Central memory CD4-positive, alpha-beta T cell (primary cell): ENCODE measurements at regions not wholly inside any gene's neighbourhood (a gene's known extent, or its start where the extent isn't known, plus 50 kb on each side); places are given as distances from the start of the nearest gene placed in this dataset.

Experiments
- DNase-seq: peaks from one replicate; pipeline ENCODE4 v3.0.0; 2022

DNA sequence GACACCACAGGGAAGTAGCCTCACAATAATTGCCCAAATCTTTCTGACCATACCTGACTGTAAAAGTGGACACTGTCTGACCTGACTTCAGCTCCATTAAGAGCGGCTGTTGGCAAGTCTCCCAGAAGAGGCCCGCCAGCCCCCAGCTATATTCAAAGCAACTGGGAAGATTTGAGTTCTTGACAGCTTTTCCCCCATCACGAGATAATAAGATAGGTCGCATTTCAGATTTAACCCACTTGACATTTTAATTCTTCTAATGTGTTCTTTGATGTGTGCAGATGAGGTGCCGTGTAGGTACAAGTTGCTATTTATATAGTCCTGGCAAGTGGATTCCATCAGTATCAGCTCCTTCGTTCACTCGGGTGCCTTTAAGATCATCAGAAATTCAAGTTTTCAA, 345.7 kb downstream of the DRD1 start:
- DNase-seq: no peak

DNA sequence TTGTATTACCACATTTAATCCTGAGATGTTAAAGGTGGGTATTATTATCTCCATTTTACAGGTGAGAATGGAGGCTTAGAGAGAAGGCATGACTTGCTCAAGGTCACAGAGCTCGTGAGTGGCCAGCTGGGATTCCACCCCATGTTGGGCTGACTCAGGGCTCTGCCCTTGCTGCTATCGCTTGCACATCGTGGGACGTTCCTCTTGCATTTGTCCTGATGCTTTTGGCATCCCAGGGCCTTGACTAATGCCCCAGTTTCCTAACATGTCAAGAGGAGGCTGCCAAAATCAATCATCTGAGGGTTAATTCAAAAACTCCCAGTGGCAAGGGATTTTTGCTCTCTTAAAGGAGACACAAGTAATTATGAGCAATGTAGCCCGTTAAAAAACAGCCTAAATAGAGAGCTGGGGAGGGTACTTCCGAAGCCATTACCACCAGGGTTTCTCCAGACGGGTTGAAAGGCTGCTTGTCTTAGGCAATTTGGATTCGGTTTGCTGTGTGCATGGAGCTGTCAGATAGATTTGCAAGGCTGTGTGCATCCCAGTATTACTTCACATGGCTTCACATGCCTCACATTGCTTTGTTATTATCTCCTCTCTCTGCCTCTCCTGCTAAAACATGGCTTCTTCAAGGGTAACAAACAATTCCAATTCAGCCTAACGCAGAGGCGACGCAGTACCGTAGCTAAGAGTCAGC, 347.4 kb downstream of the DRD1 start:
- DNase-seq: no peak

- no peak for DNase-seq
Observed at GRCh38 chr5:175094461-175094860, 349.5 kb downstream of the DRD1 start.

GRCh38 chr5:175092691-175093090, 351.3 kb downstream of the DRD1 start:
- no peak for DNase-seq

GRCh38 chr5:175088963-175089362, 355.0 kb downstream of the DRD1 start:
- DNase-seq: no peak

- no peak for DNase-seq
Observed at GRCh38 chr5:175082866-175083590, 358.6 kb downstream of the MSX2 start.

DNA sequence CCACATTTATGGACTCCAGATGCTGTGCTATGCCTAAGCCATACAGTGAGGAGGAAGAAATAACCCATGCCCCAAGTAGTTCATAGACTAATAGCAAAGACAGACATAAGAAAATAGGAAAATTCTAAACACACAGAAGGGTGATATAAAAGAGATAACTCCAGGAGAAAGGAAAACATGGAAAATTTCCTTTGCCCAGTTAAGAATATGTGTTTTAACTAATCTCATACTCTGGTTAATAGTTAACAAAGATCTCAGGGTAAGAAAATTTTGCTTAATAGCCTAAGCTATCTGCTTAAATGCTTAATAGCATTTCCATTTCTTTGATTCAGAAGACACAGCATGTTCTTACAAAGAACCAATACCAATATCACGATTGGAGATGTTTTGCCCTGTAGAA, 358.0 kb downstream of the MSX2 start:
- DNase-seq: no peak

DNA sequence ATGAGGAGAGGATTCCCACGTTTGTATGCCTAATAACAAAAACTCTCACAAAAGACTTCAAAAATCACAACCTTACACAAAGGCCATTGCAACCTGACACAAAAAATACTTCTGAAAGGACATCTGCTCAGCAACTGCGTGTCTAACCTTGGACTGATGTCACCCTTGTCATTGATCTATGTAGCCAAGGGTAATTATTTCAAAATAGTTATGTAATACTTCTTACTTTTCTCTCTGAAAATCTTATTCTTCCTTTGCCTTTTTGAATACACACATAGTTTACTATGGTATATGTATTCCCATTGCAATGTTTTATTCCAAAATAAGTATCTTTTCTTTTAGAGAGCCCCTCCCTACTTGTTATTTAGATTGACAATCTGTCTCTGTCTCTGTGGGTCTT, 355.3 kb downstream of the MSX2 start:
- DNase-seq: no peak

- no peak for DNase-seq
Observed at GRCh38 chr5:175070283-175070682, 345.9 kb downstream of the MSX2 start.

DNA sequence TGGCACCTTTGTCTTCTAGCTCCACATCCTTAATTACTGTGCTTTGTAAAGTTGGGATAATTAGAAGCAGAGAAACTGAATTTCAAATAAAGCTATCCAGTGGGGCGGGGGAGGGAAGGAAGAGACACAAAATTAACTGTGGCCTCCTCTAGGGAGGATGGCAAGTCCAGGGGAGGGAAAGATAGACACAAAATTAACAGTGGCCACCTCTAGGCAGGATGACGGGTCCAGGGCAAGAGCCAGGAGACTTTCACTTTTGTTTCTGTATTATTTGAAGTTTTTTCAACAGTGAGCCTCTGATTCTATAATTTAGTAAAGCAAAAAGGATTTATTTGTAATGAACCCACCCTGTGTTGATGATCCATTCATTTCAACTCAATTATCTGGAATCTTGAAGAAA, 335.9 kb downstream of the MSX2 start:
- DNase-seq: no peak

GRCh38 chr5:175059687-175060211, 335.4 kb downstream of the MSX2 start:
- DNase-seq: no peak

DNA sequence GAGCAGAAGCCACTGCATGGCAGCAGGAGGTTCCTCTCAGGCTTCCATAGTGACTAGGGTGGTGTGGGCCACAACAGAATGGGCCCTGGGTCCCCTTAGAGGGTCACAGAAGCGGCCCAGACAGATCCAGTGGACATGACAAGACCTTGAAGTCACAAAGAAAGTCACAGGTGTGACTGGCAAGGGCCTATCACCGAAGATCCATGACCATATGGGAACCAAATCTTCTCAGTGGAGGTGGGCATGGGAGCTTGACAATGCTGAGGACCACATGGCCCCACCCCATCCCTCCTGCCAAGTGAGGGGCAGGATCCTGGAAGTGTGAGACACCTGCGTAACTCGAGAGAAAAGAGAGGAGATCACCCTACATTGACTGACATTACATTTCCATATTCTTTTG, 332.4 kb downstream of the MSX2 start:
- no peak for DNase-seq

DNA sequence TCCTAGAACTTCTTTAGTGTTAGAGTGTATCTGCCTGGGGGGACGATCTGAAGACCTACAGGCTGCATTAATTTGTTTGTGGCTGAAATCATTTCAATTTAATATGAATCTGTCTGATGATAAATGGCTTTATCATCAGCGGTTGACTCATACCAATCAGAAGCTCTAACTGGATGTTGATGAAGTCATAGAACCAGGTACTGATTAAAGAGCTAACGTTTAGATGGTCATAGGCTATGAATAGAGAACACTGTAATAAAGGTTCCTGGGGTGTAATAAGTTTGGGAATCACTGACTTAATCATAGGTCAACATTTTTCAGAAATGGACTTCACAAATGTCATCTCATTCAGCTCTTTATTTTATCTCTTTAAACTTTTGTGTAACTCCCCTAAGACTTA, 329.9 kb downstream of the MSX2 start:
- no peak for DNase-seq

- DNase-seq: no peak
Observed at GRCh38 chr5:175052351-175052750, 328.0 kb downstream of the MSX2 start.

- no peak for DNase-seq
Observed at GRCh38 chr5:175047048-175047447, 322.7 kb downstream of the MSX2 start.

- no peak for DNase-seq
Observed at GRCh38 chr5:175045820-175046219, 321.4 kb downstream of the MSX2 start.

DNA sequence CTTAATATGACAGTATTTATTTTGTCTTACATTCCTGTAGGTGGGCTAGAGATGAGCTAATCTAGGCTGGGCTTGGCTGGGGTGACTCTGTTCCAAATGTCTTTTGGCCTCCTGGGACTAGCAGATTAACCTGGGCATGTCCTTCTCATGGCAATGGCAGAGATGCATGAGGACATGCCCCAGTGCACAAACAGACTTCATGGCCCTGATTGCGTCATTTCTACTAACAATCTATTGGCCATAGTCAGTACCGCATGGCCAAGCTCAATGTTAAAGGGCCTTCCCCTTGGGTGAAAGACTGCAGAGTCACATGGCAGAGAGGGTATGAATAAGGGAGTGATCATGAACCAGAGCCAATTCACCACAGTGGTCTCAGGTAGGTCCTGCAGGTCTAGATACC, 313.4 kb downstream of the MSX2 start:
- DNase-seq: no peak

DNA sequence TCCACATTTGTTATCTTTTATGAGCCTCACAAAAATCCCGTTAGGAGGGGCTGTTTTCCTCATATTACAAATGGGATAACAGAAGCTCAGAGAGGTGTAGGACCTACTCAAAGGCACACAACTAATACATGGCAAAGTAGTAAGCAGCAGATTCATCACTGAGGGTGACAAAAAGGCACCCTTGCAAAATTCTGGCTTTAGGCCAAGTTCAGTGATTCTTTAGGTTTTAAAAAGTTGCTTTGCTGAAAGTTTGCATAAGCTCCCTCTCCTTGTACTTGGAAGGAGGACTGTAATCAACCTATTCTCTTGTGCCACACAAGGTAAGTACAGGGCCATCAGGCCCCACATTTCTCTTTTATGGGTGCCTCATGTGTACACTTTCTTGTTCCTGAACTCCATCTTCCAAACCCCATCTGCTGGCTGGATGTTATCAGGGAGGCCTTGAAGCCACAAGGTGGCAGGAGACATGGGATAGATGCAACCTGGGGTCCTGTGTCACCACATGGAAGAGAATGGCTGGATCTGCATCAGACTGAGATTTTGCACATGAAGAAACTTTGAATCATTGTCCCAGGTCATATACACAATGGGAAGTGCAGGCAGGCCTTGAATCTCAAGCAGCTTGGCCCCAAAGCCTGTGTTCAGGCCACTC, 311.6 kb downstream of the MSX2 start:
- no peak for DNase-seq

DNA sequence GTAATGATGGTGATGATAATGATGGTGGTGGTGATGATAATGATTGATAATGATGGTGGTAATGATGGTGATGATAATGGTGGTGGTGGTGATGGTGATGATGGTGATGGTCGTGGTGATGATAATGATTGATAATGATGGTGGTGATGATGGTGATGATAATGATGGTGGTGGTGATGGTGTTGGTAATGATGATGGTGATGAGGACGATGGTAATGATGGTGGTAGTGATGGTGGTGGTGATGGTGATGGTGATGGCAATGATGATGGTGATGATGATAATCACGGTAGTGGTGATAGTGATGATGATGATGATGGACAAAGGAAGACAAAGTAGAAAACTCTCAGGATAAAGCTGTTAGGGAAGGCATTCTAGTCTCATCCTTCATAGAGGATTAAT, 310.5 kb downstream of the MSX2 start:
- DNase-seq: no peak

DNA sequence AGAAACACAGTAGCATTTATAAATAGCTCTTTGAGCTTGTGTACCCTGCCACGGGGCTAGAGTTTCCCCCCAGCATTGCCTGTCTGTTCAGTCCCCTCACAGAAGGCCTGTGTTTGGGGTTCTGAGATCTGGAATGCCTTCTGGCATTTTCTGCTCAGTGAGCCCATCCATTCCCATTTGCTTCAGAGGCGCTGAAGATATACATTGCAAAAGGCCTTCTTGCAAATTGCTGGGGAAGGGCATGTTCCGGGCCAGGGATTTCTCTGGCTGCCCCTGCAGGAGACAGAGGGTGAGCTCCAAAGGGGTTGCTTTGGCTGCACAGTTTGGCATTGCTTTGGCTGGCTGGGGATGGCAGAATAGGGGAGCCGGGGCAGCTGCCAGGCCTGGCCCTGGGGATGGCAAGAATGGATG, 308.4 kb downstream of the MSX2 start:
- no peak for DNase-seq

DNA sequence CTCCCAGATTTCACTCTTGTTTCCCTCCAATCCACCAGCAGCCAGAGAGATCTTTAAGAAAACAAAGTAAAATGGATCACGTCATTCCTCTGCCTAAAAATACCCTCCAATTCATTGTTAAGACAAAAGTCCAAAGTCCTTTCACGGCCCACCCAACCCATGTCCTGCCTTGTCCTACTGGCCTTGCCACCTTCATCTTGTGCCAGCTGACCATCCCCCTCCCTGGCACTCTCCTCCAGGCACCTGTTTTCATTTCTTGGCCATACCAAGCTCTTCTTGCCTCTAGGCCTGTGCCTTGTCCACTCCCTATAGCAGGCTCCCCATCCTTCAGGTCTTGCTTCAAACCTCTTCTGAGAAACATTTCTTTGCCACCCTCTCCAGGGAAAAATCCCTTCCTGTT, 307.6 kb downstream of the MSX2 start:
- DNase-seq: no peak

DNA sequence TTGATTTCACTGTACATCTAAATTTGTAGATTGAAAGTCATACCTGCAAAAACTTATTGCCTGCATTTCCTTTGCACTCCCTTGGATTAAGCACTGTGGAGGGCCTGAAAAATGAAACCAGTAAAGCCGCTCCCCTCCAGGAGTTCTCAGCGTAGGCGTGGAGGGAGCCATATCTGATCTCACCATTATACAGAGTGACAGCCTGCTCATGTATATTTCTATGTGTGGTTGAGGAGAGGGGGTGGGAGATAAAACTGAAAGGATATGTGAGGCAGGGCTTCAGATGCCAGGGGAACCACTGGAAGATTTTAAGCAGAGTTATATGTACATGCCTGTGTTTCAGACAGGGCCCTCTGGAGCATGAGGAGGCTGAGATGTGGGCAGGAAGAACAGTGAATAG, 303.0 kb downstream of the MSX2 start:
- DNase-seq: no peak

DNA sequence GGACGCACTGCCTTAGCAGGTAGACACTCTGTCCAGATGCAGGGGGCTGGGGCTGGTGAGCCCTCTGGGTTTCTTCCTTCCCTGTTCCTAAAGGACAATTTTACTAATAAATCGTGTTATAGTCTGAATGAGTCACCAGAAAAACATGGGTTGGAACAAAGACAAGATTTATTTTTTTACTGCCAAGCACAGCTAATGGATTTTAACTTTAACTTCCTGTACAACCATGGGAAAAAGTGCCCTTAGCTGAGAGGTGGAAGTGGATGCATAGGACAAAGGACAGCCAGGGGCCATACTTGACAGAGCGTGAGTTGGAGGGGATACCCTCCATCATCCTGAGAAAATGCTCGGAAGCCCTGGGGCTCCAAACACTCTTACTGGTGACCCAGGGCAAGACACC, 300.7 kb downstream of the MSX2 start:
- no peak for DNase-seq
